ENCODE measurements at regions not wholly inside any gene's neighbourhood (a gene's known extent, or its start where the extent isn't known, plus 50 kb on each side); places are given as distances from the start of the nearest gene placed in this dataset.

DNA sequence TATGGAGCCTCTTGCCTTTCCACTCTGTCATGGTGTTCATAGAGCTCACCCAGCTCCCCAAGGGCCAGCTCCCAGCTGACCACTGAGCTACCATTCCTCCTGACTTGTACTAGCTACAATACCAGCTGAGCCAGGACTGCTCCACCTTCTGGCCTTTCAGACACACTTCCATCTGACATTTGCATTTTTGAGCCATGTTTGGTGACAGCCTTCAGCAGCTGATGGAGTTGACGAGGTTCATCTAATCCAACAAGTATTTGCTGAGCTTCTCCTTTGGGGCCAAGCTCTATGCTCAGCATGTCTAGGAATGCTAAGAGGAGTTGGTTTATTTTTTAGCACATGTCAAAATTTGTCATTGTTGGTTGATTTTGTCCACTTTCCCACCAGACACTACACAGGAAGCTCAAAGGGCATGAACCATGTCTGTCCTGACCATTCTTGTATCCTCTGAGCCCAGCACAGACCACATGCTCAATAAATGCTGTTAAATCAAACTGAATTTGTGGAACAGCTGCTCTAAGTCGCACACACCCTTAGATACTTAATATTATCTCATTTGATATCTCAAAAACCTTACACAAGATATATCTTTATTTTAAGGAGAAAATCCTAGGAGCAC is 142.6 kb upstream of the PPARGC1A start:
- TF ChIP-seq, protein P1, sequence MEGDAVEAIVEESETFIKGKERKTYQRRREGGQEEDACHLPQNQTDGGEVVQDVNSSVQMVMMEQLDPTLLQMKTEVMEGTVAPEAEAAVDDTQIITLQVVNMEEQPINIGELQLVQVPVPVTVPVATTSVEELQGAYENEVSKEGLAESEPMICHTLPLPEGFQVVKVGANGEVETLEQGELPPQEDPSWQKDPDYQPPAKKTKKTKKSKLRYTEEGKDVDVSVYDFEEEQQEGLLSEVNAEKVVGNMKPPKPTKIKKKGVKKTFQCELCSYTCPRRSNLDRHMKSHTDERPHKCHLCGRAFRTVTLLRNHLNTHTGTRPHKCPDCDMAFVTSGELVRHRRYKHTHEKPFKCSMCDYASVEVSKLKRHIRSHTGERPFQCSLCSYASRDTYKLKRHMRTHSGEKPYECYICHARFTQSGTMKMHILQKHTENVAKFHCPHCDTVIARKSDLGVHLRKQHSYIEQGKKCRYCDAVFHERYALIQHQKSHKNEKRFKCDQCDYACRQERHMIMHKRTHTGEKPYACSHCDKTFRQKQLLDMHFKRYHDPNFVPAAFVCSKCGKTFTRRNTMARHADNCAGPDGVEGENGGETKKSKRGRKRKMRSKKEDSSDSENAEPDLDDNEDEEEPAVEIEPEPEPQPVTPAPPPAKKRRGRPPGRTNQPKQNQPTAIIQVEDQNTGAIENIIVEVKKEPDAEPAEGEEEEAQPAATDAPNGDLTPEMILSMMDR (IDR thresholded peaks at IDR 0.05), result peak in 1 of 3 donors; percentile 10
- TF ChIP-seq POLR2A (IDR thresholded peaks at IDR 0.05), result no peak
